DND-41 (cell line): ENCODE measurements at regions not wholly inside any gene's neighbourhood (a gene's known extent, or its start where the extent isn't known, plus 50 kb on each side); places are given as distances from the start of the nearest gene placed in this dataset.

Source experiments
- ATAC-seq: fragments of 200-7000 bp; cut with Tn5 transposase; 3 replicates; pipeline ENCODE4 v1.9.1; 2021; ENCODE audit warnings: low read depth; ENCODE audit not compliant: insufficient read depth
- DNase-seq: peaks from one replicate; pipeline ENCODE4 v3.0.0-alpha.2; 2020
- H2AFZ ChIP-seq: 2 replicates; pipeline ENCODE4 v1.6.0; 2012; ENCODE audit warnings: low read depth, low read length
- H3K27ac ChIP-seq: 2 replicates; pipeline ENCODE4 v1.5.1; 2012; ENCODE audit warnings: low read length, inconsistent platforms
- H3K27me3 ChIP-seq: fragments of 200-600 bp; sonication (generic); 2 replicates; pipeline ENCODE4 v1.6.0; 2012; ENCODE audit warnings: low read length, mild to moderate bottlenecking, inconsistent platforms; ENCODE audit not compliant: insufficient read depth, poor library complexity
- H3K36me3 ChIP-seq: 2 replicates; pipeline ENCODE4 v1.5.1; 2012; ENCODE audit warnings: low read length, inconsistent platforms; ENCODE audit not compliant: insufficient read depth
- H3K4me1 ChIP-seq: 2 replicates; pipeline ENCODE4 v1.5.1; 2012; ENCODE audit warnings: mild to moderate bottlenecking, low read length; ENCODE audit not compliant: insufficient read depth
- H3K4me2 ChIP-seq: 2 replicates; pipeline ENCODE4 v1.6.0; 2012; ENCODE audit warnings: mild to moderate bottlenecking, moderate library complexity, low read length, inconsistent platforms; ENCODE audit not compliant: insufficient read depth
- H3K4me3 ChIP-seq, 2 experiments: fragments of 200-600 bp in 1 of 2; shearing (Covaris generic) in 1 of 2; 2 replicates each; pipeline ENCODE4 v1.5.1; 2012 to 2016; ENCODE audit warnings: inconsistent platforms in 2 of 2, low read length in 2 of 2, mild to moderate bottlenecking in 2 of 2, low read depth in 1 of 2, moderate library complexity in 1 of 2
- H3K79me2 ChIP-seq: 2 replicates; pipeline ENCODE4 v1.6.0; 2012; ENCODE audit warnings: low read length, inconsistent platforms; ENCODE audit not compliant: insufficient read depth
- H3K9ac ChIP-seq: 2 replicates; pipeline ENCODE4 v1.6.0; 2012; ENCODE audit warnings: low read depth, mild to moderate bottlenecking, inconsistent platforms, low read length, moderate library complexity
- H3K9me3 ChIP-seq: 2 replicates; pipeline ENCODE4 v1.5.1; 2012; ENCODE audit warnings: low read length, moderate library complexity, mild to moderate bottlenecking, inconsistent platforms; ENCODE audit not compliant: insufficient read depth, severe bottlenecking
- H4K20me1 ChIP-seq: 2 replicates; pipeline ENCODE4 v1.6.0; 2012; ENCODE audit warnings: low read length; ENCODE audit not compliant: insufficient read depth
- CTCF ChIP-seq: IDR thresholded peaks from 2 replicates; pipeline ENCODE4 v1.5.1; 2012; ENCODE audit warnings: borderline replicate concordance, low read length, moderate library complexity, mild to moderate bottlenecking; ENCODE audit not compliant: poor library complexity, severe bottlenecking; ENCODE audit errors: extremely low read depth
- EZH2 ChIP-seq: IDR thresholded peaks from 3 replicates; pipeline ENCODE4 v1.6.1; 2012; ENCODE audit warnings: borderline replicate concordance, low read depth, mild to moderate bottlenecking, moderate library complexity, low read length, inconsistent platforms; ENCODE audit not compliant: severe bottlenecking

- Histone ChIP-seq H3K4me2 (no peak overlapping the region), H3K9ac (no peak overlapping the region)
- ATAC-seq: no peak
Observed at GRCh38 chr16:5438591-5438990, 341.0 kb upstream of the EEF2KMT start.

GRCh38 chr16:5433587-5433986 is 336.0 kb upstream of the EEF2KMT start:
- H3K4me2 ChIP-seq: no peak overlapping the region
- H3K79me2 ChIP-seq: no peaks in the 10 kb centered on the region

More at GRCh38 chr16:5438591-5438990, 341.0 kb upstream of the EEF2KMT start:
- no peak overlapping the region for H3K27ac ChIP-seq
- H3K4me3 ChIP-seq: no peak overlapping the region
- TF ChIP-seq CTCF (no peak), EZH2 (no peak)
- H3K36me3 ChIP-seq: no peaks in the 10 kb centered on the region
- no peak for DNase-seq
- no peaks in the 10 kb centered on the region for H4K20me1 ChIP-seq
- H3K27me3 ChIP-seq: no peaks in the 10 kb centered on the region
- H3K4me1 ChIP-seq: no peaks in the 10 kb centered on the region
- no peak overlapping the region for H2AFZ ChIP-seq
- H3K79me2 ChIP-seq: no peaks in the 10 kb centered on the region
- no peaks in the 10 kb centered on the region for H3K9me3 ChIP-seq

GRCh38 chr16:5432166-5432565 is 334.6 kb upstream of the EEF2KMT start:
- Histone ChIP-seq H2AFZ (no peak overlapping the region), H3K27me3 (peaks cover 7% of the 10 kb centered on the region), H3K4me3 (no peak overlapping the region)

More at GRCh38 chr16:5433587-5433986, 336.0 kb upstream of the EEF2KMT start:
- H3K36me3 ChIP-seq: no peaks in the 10 kb centered on the region
- H3K4me3 ChIP-seq: no peak overlapping the region
- no peak overlapping the region for H2AFZ ChIP-seq
- H3K27ac ChIP-seq: no peak overlapping the region
- H4K20me1 ChIP-seq: no peaks in the 10 kb centered on the region
- no peaks in the 10 kb centered on the region for H3K4me1 ChIP-seq
- peaks cover 7% of the 10 kb centered on the region for H3K27me3 ChIP-seq
- TF ChIP-seq EZH2: no peak
- TF ChIP-seq CTCF: no peak
- DNase-seq (no peak), ATAC-seq (no peak)
- no peaks in the 10 kb centered on the region for H3K9me3 ChIP-seq
- H3K9ac ChIP-seq: no peak overlapping the region

More at GRCh38 chr16:5432166-5432565, 334.6 kb upstream of the EEF2KMT start:
- TF ChIP-seq EZH2 (no peak), CTCF (no peak)
- Histone ChIP-seq H3K9me3 (no peaks in the 10 kb centered on the region), H4K20me1 (no peaks in the 10 kb centered on the region), H3K4me1 (no peaks in the 10 kb centered on the region), H3K79me2 (no peaks in the 10 kb centered on the region), H3K4me2 (no peak overlapping the region), H3K27ac (no peak overlapping the region), H3K36me3 (no peaks in the 10 kb centered on the region), H3K9ac (no peak overlapping the region)
- DNase-seq (no peak), ATAC-seq (no peak)
